HCT116 (cell line): ENCODE measurements at regions not wholly inside any gene's neighbourhood (a gene's known extent, or its start where the extent isn't known, plus 50 kb on each side); places are given as distances from the start of the nearest gene placed in this dataset.

ENCODE experiments used
- ATAC-seq: fragments of 200-7000 bp; cut with Tn5 transposase; 2 replicates; pipeline ENCODE4 v1.9.1; 2020; ENCODE audit warnings: mild to moderate bottlenecking, moderate library complexity
- BruUV-seq: library from RNA; stranded (reverse); fragments of 400-500 nt; replicated peaks from 2 replicates; lab custom pipeline; 2021; lab: Mats Ljungman, UMichigan
- CTCF ChIA-PET: fragments of 300-600 bp; sonication (Branson Sonifier 250); formaldehyde crosslinking; loops from one replicate; lab custom pipeline; 2021; ENCODE audit warnings: antibody characterized with exemption; lab: Charles Lee
- POLR2A ChIA-PET: fragments of 300-600, 350-600 bp; sonication (Branson Sonifier 250); formaldehyde crosslinking; loops from one replicate; lab custom pipeline; 2021; ENCODE audit warnings: antibody characterized with exemption; lab: Charles Lee
- RAD21 ChIA-PET, 2 experiments: fragments of 300-600 bp; sonication (Branson Sonifier 250); formaldehyde crosslinking; loops; one replicate each; lab custom pipeline; 2023; ENCODE audit warnings: low total read pairs in 2 of 2; ENCODE audit not compliant: uncharacterized antibody in 2 of 2, unreplicated experiment in 2 of 2, low non-redundant PET in 1 of 2; lab: Charles Lee
- DNase-seq: peaks from one replicate; pipeline ENCODE4 v3.0.0-alpha.2; 2010; ENCODE audit warnings: low read depth, low spot score
- H2AFZ ChIP-seq: fragments of 200-600 bp; shearing (Covaris generic), sonication (generic); 2 replicates; pipeline ENCODE4 v1.6.1; 2017; ENCODE audit warnings: low read depth, mixed run types, mixed read lengths, antibody characterized with exemption, low read length; ENCODE audit not compliant: poor library complexity, severe bottlenecking
- H3K27ac ChIP-seq: 2 replicates; pipeline ENCODE4 v1.5.1; 2012; ENCODE audit warnings: low read depth, low read length
- H3K27me3 ChIP-seq: fragments of 200-600 bp; sonication (generic); 2 replicates; pipeline ENCODE4 v1.6.1; 2016; ENCODE audit warnings: mixed run types, low read length, mixed read lengths; ENCODE audit not compliant: insufficient read depth
- H3K36me3 ChIP-seq, 2 experiments: fragments of 200-500 bp in 1 of 2; fragments of 200-600 bp in 1 of 2; sonication (Bioruptor generic) in 1 of 2; sonication (generic) in 1 of 2; 2 replicates each; pipeline versions ENCODE4 v1.5.1 to v1.6.1; 2014 to 2016; ENCODE audit warnings: low read length in 2 of 2, inconsistent platforms in 1 of 2, mixed read lengths in 1 of 2, mixed run types in 1 of 2; ENCODE audit not compliant: insufficient read depth in 2 of 2, control insufficient read depth in 1 of 2
- H3K4me1 ChIP-seq, 2 experiments: fragments of 200-600 bp in 1 of 2; sonication (generic) in 1 of 2; 2 replicates each; pipeline versions ENCODE4 v1.5.1 to v1.6.1; 2012 to 2017; ENCODE audit warnings: low read length in 2 of 2, inconsistent platforms in 1 of 2, mild to moderate bottlenecking in 1 of 2, mixed read lengths in 1 of 2, mixed run types in 1 of 2, moderate library complexity in 1 of 2; ENCODE audit not compliant: insufficient read depth in 2 of 2, control insufficient read depth in 1 of 2
- H3K4me2 ChIP-seq: fragments of 200-600 bp; sonication (generic); 2 replicates; pipeline ENCODE4 v1.6.1; 2017; ENCODE audit warnings: mixed run types, low read length, mixed read lengths
- H3K4me3 ChIP-seq, 2 experiments: fragments of 200-600 bp in 1 of 2; sonication (generic) in 1 of 2; replicated peaks in 1 of 2; 2 replicates each; pipeline ENCODE4 v1.5.1; 2011 to 2016; ENCODE audit warnings: low read length in 2 of 2, control low read depth in 1 of 2, low read depth in 1 of 2, mild to moderate bottlenecking in 1 of 2, mixed read lengths in 1 of 2, mixed run types in 1 of 2
- H3K79me2 ChIP-seq: fragments of 200-600 bp; sonication (generic); 2 replicates; pipeline ENCODE4 v1.6.1; 2017; ENCODE audit warnings: mild to moderate bottlenecking, mixed run types, low read length, moderate library complexity, mixed read lengths; ENCODE audit not compliant: insufficient read depth
- H3K9ac ChIP-seq: fragments of 200-600 bp; sonication (generic); 2 replicates; pipeline ENCODE4 v1.6.1; 2016; ENCODE audit warnings: low read length, mixed read lengths
- H3K9me2 ChIP-seq: fragments of 200-600 bp; sonication (generic), shearing (Covaris generic); 2 replicates; pipeline ENCODE4 v1.6.1; 2017; ENCODE audit warnings: mixed run types, mild to moderate bottlenecking, moderate library complexity; ENCODE audit not compliant: insufficient read depth
- H3K9me3 ChIP-seq, 2 experiments: fragments of 200-500 bp in 1 of 2; fragments of 200-600 bp in 1 of 2; sonication (Bioruptor generic) in 1 of 2; sonication (generic) in 1 of 2; 2 replicates each; pipeline ENCODE4 v1.6.1; 2014 to 2017; ENCODE audit warnings: low read length in 2 of 2, mixed read lengths in 2 of 2, inconsistent platforms in 1 of 2, low read depth in 1 of 2, mild to moderate bottlenecking in 1 of 2, mixed run types in 1 of 2, moderate library complexity in 1 of 2; ENCODE audit not compliant: control insufficient read depth in 1 of 2, insufficient read depth in 1 of 2
- H4K20me1 ChIP-seq: fragments of 200-600 bp; sonication (generic), shearing (Covaris generic); 2 replicates; pipeline ENCODE4 v1.6.1; 2017; ENCODE audit warnings: mixed run types, mild to moderate bottlenecking, moderate library complexity; ENCODE audit not compliant: insufficient read depth
- CBX3 ChIP-seq: IDR thresholded peaks from 2 replicates; pipeline ENCODE4 v1.6.1; 2012; ENCODE audit warnings: low read depth
- CTCF ChIP-seq, 3 experiments: fragments of 200-600 bp in 1 of 3; sonication (generic) in 1 of 3; IDR thresholded peaks in 2 of 3; conservative IDR thresholded peaks in 1 of 3; 2 replicates each; pipeline ENCODE4 v1.5.1; 2012 to 2017; ENCODE audit warnings: low read depth in 2 of 3, low read length in 2 of 3, antibody characterized with exemption in 1 of 3, borderline replicate concordance in 1 of 3, control low read depth in 1 of 3, mild to moderate bottlenecking in 1 of 3, mixed read lengths in 1 of 3, mixed run types in 1 of 3, moderate library complexity in 1 of 3; ENCODE audit not compliant: insufficient read depth in 1 of 3
- EGR1 ChIP-seq: IDR thresholded peaks from 2 replicates; pipeline ENCODE4 v1.6.1; 2012; ENCODE audit warnings: low read depth
- EZH2 ChIP-seq: fragments of 200-600 bp; sonication (generic); IDR thresholded peaks from 2 replicates; pipeline ENCODE4 v1.6.1; 2017; ENCODE audit warnings: antibody characterized with exemption, mixed run types
- FOSL1 ChIP-seq: IDR thresholded peaks from 2 replicates; pipeline ENCODE4 v1.6.1; 2012; ENCODE audit warnings: low read depth
- MAX ChIP-seq: IDR thresholded peaks from 2 replicates; pipeline ENCODE4 v1.6.1; 2012
- RAD21 ChIP-seq: IDR thresholded peaks from 2 replicates; pipeline ENCODE4 v1.6.1; 2012; ENCODE audit warnings: low read depth, mild to moderate bottlenecking
- SIN3A ChIP-seq: IDR thresholded peaks from 2 replicates; pipeline ENCODE4 v1.6.1; 2012; ENCODE audit warnings: low read depth
- SRF ChIP-seq: IDR thresholded peaks from 2 replicates; pipeline ENCODE4 v1.6.1; 2012; ENCODE audit warnings: low read depth
- YY1 ChIP-seq: IDR thresholded peaks from 2 replicates; pipeline ENCODE4 v1.6.1; 2011; ENCODE audit warnings: low read length, low read depth, moderate library complexity, mild to moderate bottlenecking; ENCODE audit not compliant: insufficient replicate concordance; ENCODE audit errors: extremely low read depth
- intact Hi-C: fragments of 100-400 bp; cut with micrococcal nuclease; formaldehyde crosslinking; loops from 2 replicates; pipeline ENCODE4 v1.10.0; 2022

- POLR2A ChIA-PET = no interaction called here
- no TSS peak for BruUV-seq
- no peak for ATAC-seq
These were observed 172.3 kb downstream of the TENT4A start for GRCh38 chr5:6885581-6885980.

More at GRCh38 chr5:6885581-6885980, 172.3 kb downstream of the TENT4A start:
- Histone ChIP-seq H4K20me1 (no peaks in the 10 kb centered on the region), H3K79me2 (no peaks in the 10 kb centered on the region), H3K9ac (no peak overlapping the region), H3K9me3 (peaks cover 7 to 11% of the 10 kb centered on the region in 2 experiments; a peak in 2 of 4 replicates), H3K4me3 (no peak overlapping the region), H2AFZ (no peak overlapping the region), H3K4me2 (no peak overlapping the region), H3K27me3 (no peaks in the 10 kb centered on the region), H3K27ac (no peak overlapping the region), H3K36me3 (no peaks in the 10 kb centered on the region), H3K4me1 (no peaks in the 10 kb centered on the region), H3K9me2 (no peaks in the 10 kb centered on the region)
- intact Hi-C loops = no loop called here
- CTCF ChIA-PET = no interaction called here
- TF ChIP-seq MAX = no peak
- TF ChIP-seq CTCF (IDR thresholded peaks at IDR 0.05 in 2 of 3, conservative IDR thresholded peaks at IDR 0.05 in 1 of 3; ENCODE audit: borderline replicate concordance in 1 of 3, insufficient read depth in 1 of 3, low read depth in 2 of 3, low read length in 2 of 3) = no peak
- no peak for TF ChIP-seq CBX3
- TF ChIP-seq YY1 = no peak
- TF ChIP-seq SRF = no peak
- no peak for TF ChIP-seq FOSL1
- no peak for TF ChIP-seq SIN3A
- no peak for TF ChIP-seq RAD21
- no peak for TF ChIP-seq EGR1
- TF ChIP-seq EZH2 = no peak
- RAD21 ChIA-PET = no interaction called here
- DNase-seq = no peak
